Gastrocnemius medialis (tissue), 4 donors: ENCODE measurements at regions not wholly inside any gene's neighbourhood (a gene's known extent, or its start where the extent isn't known, plus 50 kb on each side); places are given as distances from the start of the nearest gene placed in this dataset.

Source experiments
- CTCF ChIP-seq, 5 experiments: fragments of 450-650 bp in 3 of 5; fragments of 200-600 bp in 2 of 5; sonication (generic) in 2 of 5; IDR thresholded peaks in 4 of 5; conservative IDR thresholded peaks in 1 of 5; 1 replicate in 4 of 5; 2 replicates in 1 of 5; pipeline ENCODE4 v1.5.1; 2016 to 2019; ENCODE audit warnings: antibody characterized with exemption in 5 of 5, mild to moderate bottlenecking in 3 of 5, moderate library complexity in 3 of 5
- POLR2A ChIP-seq, 2 donors: fragments of 450-650 bp; IDR thresholded peaks; one replicate each; pipeline ENCODE4 v1.6.1; 2017; ENCODE audit warnings: antibody characterized with exemption in 2 of 2, mild to moderate bottlenecking in 2 of 2, moderate library complexity in 2 of 2

- TF ChIP-seq CTCF (IDR thresholded peaks at IDR 0.05 in 4 of 5, conservative IDR thresholded peaks at IDR 0.05 in 1 of 5) (no peak), POLR2A (IDR thresholded peaks at IDR 0.05) (no peak)
These were observed 147.0 kb upstream of the NECTIN1 start for GRCh38 chr11:119875841-119876600.
